Ovary (tissue), 3 donors: ENCODE measurements at regions not wholly inside any gene's neighbourhood (a gene's known extent, or its start where the extent isn't known, plus 50 kb on each side); places are given as distances from the start of the nearest gene placed in this dataset.

Experiments used
- EP300 ChIP-seq: sonication (generic); formaldehyde crosslinking; IDR thresholded peaks from one replicate; pipeline ENCODE4 v1.6.1; 2017; ENCODE audit warnings: antibody characterized with exemption
- POLR2A ChIP-seq: fragments of 450-650 bp; IDR thresholded peaks from one replicate; pipeline ENCODE4 v1.6.1; 2017; ENCODE audit warnings: antibody characterized with exemption, mild to moderate bottlenecking, moderate library complexity
- TF ChIP-seq, protein P1 (sequence below), 3 donors: fragments of 450-650 bp in 2 of 3; fragments of 200-600 bp in 1 of 3; IDR thresholded peaks; one replicate each; pipeline versions ENCODE4 v1.5.1 to v1.8.0; 2016 to 2022; ENCODE audit warnings: antibody characterized with exemption in 3 of 3, mild to moderate bottlenecking in 1 of 3
- donor health status: DM: no; HTN: no; CAD: no.

DNA sequence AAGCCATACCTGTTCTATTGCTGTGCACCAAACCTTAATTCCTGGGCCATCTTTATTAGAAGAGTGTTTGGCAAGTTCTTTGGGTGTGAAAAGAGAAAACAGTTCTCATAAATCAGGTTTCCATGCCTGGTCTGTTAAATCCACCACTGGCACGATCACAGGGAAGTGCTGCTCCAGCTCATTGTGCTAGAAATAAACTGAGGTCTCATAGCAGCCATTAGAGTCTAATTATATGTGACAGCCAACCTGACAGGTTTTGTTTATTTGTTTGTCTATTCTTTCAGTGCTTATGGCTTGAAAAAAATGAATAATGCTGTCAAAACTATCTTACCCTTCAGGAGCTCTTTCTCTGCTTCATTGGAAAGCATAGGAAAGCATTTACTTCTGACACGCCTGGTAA lies 147.1 kb upstream of the CNTN6 start:
- TF ChIP-seq POLR2A (no peak), EP300 (no peak)
- TF ChIP-seq, protein P1, sequence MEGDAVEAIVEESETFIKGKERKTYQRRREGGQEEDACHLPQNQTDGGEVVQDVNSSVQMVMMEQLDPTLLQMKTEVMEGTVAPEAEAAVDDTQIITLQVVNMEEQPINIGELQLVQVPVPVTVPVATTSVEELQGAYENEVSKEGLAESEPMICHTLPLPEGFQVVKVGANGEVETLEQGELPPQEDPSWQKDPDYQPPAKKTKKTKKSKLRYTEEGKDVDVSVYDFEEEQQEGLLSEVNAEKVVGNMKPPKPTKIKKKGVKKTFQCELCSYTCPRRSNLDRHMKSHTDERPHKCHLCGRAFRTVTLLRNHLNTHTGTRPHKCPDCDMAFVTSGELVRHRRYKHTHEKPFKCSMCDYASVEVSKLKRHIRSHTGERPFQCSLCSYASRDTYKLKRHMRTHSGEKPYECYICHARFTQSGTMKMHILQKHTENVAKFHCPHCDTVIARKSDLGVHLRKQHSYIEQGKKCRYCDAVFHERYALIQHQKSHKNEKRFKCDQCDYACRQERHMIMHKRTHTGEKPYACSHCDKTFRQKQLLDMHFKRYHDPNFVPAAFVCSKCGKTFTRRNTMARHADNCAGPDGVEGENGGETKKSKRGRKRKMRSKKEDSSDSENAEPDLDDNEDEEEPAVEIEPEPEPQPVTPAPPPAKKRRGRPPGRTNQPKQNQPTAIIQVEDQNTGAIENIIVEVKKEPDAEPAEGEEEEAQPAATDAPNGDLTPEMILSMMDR (IDR thresholded peaks at IDR 0.05), result no peak
